HG03175 (cell line): ENCODE measurements at regions not wholly inside any gene's neighbourhood (a gene's known extent, or its start where the extent isn't known, plus 50 kb on each side); places are given as distances from the start of the nearest gene placed in this dataset.
"Not testable (repeated sequence)": the region's sequence is repeated elsewhere in the genome, so short reads cannot be mapped to it uniquely, and the experiment has no call there.

ENCODE experiments used
- ATAC-seq: cut with Tn5 transposase; IDR thresholded peaks from one replicate; pipeline ENCODE4 v1.9.1; 2021; ENCODE audit warnings: mild to moderate bottlenecking, moderate library complexity; ENCODE audit not compliant: unreplicated experiment

DNA sequence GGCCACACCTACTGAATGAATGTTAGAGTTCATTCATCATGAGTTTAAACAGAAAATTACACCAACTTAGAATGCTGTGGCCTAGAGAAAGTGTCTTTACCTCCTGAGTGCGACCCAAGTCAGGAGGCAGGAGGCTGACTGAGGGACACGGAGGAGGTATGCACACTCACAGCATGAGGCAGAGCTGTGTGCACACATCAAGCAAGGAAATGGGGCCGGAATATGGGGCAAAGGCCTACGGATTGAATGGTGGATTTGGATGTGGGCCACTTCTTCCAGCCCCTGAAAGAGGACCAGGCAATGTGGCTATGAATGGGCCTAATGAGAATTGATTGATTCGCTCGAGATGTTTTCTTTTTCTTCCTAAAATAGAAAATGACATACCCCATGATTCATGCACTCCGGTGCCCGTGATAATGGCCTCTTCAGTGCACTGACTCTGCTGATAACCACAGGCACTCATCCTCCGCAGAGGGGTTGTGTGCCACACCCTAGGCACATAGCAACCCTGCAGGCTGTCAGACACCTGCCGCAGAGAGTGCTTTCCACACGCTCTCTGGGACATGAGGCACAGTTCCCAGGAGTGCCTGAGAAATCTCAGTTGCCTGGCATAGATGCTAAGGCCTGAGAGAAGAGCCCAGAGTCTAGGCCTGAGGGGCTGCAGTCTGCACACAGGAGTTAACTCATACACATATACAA, 155.5 kb downstream of the GLUL start:
- no peak for ATAC-seq

DNA sequence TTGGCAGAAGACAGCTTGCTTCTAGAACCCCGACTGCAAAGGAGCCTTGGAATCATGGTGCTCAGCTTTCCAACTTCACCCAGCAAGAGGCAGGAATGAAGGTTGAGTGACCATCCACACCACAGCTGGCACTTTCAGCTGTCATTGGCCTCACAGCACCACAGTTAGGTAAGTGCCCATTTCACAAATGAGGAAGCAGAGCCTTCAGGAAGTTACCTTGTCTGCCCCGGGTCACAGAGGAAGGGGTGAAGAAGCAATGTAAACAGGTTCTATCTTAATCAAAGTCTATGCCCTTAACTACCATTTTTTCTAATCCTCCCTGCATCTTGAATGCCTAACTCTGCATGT, 156.0 kb downstream of the GLUL start:
- no peak for ATAC-seq

DNA sequence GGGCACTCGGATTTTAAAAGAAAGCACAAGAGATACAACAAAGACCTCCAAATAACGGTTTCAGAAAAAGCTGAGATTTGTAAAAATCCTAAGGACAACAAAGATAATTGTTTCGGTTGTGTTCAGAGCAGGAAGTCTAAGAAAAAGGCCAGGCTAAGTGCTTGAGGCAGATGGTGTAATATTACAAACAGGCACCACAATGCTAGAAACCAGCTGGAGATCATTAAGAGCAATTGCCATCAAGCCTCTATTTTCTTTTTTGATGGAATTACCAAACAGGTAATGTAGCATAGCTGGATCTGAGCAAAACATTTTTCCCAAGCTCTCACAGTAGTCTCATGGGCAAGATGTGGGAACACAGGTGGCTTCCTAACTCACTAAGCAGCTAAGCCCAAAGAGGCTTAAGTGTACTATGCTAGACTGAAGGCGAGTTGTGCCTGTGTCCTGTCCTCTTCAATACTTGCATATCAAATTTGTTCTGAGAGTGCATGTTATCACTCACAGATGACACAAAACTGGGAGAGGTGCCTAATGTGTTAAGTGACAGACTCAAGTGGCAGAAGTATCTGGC, 161.6 kb downstream of the GLUL start:
- no peak for ATAC-seq

DNA sequence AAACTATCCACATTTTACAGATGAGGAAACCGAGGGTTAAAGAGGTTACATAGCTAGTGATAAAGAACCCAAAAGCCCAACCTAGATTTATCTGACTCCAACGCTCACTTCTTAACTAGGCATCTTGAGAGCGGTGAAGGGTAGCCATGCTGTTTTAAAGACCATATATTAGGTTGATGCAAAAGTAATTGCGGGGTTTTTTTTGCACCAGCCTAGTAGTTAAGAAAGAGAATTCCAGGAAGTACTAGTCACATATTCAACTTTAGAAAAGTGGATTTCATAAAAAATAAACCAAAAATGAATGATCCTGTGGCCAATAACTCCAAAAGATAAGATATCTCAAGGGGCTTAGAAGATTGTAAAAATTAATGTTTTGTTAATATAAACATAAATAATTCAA, 162.1 kb downstream of the GLUL start:
- no peak for ATAC-seq

DNA sequence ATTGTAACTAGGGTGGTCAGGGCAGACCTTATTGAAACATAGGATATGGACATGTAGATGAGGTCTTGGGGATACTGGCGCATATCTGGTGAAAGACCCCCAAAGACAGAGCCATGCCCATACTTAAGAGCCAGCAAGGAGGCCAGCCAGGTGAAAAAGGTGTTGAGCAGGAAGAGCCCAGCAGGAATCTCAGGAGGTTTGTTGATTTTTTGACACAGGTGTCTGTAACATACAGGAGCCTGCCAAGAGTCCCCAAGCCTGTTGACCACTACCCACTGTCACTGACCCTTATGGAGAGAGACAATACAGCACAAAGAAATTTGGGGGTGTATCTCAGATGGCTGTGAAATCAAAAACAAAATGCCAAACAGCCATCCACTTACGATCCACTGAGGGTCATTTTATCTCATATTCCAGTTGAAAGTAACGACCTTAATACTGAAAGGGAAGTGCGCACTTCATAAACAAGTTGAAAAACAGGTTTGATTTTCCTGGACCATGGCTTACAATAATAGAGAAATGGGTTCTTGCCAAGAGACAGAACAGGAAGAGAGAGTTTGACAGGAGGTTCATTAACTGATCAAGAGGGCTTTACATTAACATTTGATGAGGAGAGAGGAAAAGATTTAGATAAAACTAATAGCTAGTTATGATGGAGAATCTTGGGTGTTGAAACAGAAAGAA, 163.6 kb downstream of the GLUL start:
- ATAC-seq, result no peak

DNA sequence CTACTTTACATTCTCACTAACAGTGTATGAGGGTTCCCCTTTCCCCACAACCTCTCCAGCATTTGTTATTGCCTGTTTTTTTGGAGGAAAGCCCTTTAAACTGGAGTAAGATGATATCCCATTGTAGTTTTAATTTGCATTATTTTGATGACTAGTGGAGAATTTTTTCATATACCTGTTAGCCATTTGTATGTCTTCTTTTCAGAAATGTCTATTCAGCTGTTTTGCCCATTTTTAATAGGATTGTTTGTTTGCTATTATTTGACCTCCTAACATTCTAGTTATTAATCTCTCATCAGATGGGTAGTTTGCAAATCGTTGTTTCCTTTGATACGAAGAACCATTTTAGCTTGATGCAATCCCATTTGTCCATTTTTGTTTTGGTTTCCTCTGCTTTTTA, 165.0 kb downstream of the GLUL start:
- ATAC-seq, result no peak

DNA sequence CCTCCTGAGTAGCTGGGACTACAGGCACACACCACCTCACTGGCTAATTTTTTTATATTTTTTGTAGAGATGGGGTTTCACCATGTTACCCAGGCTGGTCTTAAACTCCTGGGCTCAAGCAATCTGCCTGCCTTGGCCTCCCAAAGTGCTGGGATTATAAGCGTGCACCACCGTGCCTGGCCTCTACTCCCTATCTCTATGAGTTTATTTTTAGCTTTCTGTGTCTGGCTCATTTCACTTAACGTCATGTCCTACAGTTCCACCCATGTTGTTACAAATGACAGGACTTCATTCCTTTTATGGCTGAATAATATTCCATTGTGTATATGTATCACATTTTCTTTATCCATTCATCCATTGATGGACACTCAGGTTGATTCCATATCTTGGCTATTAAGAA, 164.2 kb upstream of the ZNF648 start:
- ATAC-seq, result not testable (repeated sequence)

DNA sequence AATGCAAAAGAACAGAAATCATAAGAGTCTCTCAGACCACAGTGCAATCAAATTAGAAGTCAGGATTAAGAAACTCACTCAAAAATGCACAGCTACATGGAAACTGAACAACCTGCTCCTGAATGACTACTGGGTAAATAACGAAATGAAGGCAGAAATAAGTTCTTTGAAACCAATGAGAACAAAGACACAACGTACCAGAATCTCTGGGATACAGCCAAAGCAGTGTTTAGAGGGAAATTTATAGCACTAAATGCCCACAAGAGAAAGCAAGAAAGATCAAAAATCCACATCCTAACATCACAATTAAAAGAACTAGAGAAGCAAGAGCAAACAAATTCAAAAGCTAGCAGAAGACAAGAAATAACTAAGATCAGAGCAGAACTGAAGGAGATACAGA, 160.5 kb upstream of the ZNF648 start:
- not testable (repeated sequence) for ATAC-seq

DNA sequence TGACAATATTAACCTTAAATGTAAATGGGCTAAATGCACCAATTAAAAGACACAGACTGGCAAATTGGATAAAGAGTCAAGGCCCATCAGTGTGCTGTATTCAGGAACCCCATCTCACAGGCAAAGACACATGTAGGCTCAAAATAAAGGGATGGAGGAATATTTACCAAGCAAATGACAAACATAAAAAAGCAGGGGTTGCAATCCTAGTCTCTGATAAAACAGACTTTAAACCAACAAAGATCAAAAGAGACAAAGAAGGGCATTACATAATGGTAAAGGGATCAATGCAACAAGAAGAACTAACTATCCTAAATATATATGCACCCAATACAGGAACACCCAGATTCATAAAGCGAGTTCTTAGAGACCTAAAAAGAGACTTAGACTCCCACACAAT, 159.9 kb upstream of the ZNF648 start:
- ATAC-seq, result not testable (repeated sequence)

DNA sequence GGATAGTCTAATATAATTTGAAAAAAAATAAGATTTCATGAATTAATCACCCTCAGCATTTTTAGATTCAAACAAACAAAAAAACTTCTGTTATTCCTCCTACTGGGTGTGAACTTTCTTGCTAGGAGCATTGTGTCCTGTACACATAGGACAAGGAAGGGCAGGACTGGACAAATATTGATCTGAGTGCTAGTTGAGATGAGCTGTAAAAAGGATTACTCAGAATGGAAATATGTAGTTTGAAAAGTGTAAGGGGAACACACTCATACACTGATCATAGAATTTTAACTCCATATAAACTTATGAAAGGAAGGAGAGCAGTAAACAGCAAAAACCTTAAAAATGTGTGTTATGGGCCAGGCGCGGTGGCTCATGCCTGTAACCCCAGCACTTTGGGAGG, 156.5 kb upstream of the ZNF648 start:
- no peak for ATAC-seq

DNA sequence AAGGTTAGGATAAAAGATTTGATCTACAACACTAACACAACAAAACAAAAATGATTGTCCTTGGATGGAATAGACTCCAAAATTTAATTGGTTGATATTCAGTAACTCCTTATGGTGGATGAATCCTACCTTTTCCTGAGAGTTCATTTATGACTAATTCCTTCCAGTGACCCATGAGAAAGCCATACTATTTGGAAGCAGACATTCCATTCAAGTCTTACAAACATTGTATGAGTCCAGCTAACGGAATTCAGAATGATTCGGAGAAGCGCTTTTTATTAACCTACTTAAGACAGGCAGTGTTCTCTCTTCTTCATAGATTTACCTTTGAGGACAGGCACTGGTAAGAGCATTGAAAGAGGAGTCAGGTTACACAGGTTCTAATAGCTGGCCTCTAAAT, 155.6 kb upstream of the ZNF648 start:
- no peak for ATAC-seq

DNA sequence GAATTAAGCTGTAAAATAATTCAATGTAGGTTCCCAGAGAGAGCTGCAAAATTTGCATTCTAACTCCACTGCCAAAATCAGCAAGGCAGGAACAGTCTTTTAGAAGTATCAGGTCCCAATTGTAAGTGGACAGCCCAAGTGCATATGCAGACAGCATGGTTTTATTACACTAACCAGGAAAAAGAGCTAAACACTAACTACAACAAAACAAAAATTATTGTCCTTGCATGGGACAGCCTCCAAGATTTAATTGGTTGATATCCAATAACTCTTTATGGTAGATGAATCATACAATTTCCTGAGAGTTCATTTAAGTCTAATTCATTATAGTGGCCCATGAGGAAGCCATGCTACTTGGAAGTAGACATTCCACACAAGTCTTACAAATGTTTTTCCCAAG, 154.3 kb upstream of the ZNF648 start:
- ATAC-seq, result no peak

DNA sequence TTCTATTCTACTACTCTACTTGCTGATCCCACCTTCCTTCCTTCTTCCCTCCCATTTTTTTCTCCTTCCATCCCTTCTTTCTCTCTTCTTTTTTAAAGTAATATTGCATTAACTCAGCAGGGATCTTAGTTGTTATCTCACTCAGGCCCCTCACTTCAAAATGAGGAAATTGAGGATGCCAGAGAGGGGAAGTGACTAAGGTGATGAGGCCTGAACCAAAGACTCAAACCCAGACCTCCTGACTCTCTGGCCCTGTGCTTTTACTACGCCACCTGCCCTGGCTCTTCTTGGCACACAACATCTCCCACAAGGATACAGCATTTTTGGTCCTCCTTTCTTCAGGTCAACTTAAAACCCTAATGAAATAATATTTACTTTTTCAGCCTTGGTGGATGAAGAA, 151.7 kb upstream of the ZNF648 start:
- ATAC-seq, result no peak

DNA sequence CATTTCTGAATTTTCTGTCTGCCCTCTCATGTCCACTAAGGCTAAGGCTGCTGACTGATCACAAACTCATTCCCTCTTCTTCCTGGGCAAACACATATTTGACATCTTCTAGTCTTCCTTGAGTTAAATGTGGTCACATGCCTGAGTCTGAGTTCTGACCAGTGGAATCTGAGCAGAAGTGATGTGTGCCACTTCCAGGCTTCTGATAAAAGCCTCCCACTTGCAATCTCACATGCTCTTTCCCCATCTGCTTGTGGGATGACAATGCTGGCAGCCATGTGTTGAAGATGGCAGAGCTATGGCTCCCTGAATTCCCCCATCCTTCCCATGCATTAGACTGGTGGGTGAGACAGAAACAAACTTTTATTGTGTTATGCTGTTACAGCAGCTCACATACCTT, 149.9 kb upstream of the ZNF648 start:
- no peak for ATAC-seq

DNA sequence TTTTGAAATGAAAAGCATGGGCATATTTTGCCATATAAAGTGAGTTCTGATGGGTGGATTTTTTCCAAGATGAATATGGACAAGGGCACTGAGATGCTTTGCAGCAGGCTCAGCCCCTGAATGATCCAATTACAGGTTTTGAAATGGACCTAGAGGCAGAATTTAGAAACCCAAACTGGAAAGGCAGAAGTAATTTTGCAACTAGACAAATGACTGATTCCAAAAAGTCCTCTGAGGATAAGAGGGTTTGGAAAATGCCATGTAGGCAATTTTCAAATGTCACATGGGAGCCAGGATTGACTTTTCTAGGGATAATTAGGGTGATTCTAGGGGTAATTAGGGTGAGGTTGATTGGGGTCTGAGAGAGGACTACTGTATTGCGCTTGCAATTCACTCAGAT, 148.9 kb upstream of the ZNF648 start:
- no peak for ATAC-seq

DNA sequence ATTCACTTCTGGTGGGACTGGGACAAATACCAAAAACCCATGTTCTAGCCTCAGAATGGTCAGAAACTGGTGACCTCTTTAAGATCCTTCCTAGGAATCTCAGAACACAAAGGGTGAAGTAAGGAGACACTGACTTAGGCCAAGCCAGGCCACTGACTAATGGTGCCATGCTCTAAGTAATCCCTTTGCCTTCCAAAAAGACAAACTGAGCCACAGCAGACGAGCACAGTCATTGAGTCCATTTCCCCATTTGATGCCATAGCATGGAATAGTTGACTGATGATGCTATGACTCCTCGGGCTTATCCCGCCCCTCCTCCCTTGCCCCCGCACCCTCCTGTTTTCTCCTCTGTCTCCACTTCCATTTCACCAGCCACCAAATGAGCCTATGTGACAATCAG, 145.8 kb upstream of the ZNF648 start:
- no peak for ATAC-seq

DNA sequence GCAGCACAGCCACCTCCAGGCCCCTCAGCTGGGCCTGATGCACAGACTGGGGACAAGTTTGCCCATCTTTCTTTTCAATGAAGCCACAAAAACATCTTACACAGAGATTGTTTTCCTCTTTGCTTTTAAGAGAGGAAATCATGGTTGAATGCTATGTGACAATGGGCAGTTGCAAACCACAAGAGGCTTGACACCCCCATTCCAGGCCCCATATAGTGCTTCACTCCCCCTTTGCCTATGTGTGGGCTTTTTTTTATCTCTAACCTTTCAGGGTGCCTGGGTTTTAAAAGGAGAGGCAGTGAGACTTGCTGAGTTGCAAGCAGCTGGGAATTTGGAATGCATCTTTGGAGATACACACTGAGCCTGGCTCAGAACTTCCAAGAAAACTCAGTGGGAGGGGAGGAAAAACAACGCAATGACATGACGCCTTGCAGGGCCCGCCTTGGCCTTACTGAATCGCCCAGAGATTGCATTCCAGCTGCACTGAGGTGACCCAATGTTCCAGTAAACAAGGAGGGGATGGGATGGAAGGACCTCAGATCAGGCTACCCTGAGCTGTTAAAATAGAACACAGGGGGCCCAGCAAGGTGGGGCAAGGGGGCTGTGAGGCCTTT, 145.2 kb upstream of the ZNF648 start:
- no peak for ATAC-seq

DNA sequence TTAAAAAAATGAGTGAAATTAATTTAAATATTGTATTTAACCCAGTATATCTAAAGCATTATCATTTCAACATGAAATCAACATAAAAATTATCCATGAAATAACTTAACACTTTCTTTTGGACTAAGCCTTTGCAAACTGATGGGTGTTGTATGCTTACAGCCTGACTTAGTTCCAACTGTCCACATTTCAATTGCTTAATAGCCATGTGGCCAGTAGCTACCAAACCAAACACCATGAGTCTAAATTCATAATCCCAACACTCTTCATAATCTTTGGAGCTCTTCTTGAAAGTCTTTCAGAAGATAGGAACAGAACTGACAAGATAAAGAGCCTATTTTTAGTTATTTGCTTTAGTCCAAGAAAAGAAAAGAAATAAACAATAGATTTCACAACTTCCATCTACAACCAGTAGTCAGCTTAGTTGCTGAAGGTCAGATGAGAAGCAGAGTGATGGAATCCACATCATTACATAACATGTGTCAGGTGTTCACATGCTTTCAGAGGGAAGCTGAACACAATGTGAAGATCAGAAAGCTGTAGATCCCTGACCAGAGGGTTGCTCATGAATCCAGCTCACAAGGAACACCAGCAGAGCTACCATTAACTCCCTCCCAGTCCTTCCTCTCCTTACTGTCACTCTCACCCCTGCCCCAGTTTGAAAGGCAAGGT, 144.0 kb upstream of the ZNF648 start:
- ATAC-seq, result no peak

DNA sequence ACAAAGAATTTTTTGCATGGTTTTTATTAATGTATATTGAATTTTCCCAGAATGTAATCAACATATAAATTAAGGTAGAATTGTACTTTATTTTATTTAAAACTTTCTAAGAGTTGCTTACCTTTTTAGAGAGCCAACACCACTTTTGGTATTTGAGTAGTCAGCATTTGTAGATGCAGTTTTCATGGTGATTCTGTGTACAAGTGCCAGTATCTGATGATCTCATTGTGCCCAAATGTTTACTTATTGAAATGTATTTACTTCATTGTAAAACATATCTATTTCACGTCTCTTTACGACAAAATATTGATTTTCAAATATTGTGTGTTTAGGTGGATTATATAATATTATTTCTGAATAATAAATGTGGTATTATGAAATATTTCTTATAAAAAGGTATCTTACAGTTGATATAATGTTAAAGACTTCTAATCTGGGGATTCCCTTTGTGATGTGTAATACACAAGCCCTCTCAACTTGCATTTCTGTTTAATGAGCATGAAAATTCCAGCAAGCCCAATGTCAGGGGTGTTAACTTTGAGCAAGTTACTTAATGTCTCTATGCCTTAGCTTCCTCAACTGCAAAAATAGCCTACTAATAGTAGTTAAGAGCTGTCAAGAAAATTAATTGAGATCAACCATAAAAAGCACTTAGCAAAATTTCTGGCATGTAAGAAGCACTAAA, 141.8 kb upstream of the ZNF648 start:
- ATAC-seq, result no peak

DNA sequence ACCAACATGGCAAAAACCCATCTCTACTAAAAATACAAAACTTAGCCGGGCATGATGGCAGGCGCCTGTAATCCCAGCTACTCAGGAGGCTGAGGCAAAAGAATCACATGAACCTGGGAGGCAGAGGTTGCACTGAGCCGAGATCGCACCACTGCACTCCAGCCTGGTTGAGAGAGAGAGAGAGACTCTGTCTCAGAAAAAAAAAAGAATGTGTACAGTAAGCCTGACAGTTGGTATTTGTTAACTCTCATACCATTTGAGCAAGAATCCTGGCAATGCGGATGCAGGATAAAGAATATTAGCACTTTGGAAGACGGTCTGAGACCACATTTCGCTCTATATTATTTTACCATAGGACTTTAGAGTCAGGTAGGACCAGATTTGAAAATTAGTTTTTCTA, 140.0 kb upstream of the ZNF648 start:
- ATAC-seq, result not testable (repeated sequence)
